ENCODE measurements at regions not wholly inside any gene's neighbourhood (a gene's known extent, or its start where the extent isn't known, plus 50 kb on each side); places are given as distances from the start of the nearest gene placed in this dataset.

GRCh38 chr5:96284727-96285389, 148.2 kb downstream of the PCSK1 start:
- FAIRE-seq: no peak
- DNase-seq (ENCODE audit: low spot score): no peak

GRCh38 chr5:96283589-96283988, 149.5 kb downstream of the PCSK1 start:
- no peak for DNase-seq (ENCODE audit: low spot score)
- FAIRE-seq: no peak

GRCh38 chr5:96282020-96282419, 151.0 kb downstream of the PCSK1 start:
- FAIRE-seq (no peak), DNase-seq (ENCODE audit: low spot score) (no peak)

- no peak for DNase-seq (ENCODE audit: low spot score)
- FAIRE-seq: no peak
Observed at GRCh38 chr5:96280946-96281393, 152.1 kb downstream of the PCSK1 start.

- FAIRE-seq (no peak), DNase-seq (ENCODE audit: low spot score) (peak; percentile 49)
Observed at GRCh38 chr5:96279801-96280542, 153.1 kb downstream of the PCSK1 start.

- FAIRE-seq (no peak), DNase-seq (ENCODE audit: low spot score) (no peak)
Observed at GRCh38 chr5:96278981-96279380, 154.1 kb downstream of the PCSK1 start.

- FAIRE-seq: no peak
Observed at GRCh38 chr5:96275051-96275450, 158.0 kb downstream of the PCSK1 start.

GRCh38 chr5:96265487-96265886, 167.6 kb downstream of the PCSK1 start:
- FAIRE-seq: no peak
- no peak for DNase-seq (ENCODE audit: low spot score)

More at GRCh38 chr5:96275051-96275450, 158.0 kb downstream of the PCSK1 start:
- DNase-seq (ENCODE audit: low spot score): no peak

GRCh38 chr5:96264047-96264446, 169.0 kb downstream of the PCSK1 start:
- FAIRE-seq: no peak
- DNase-seq (ENCODE audit: low spot score): no peak

- FAIRE-seq (no peak), DNase-seq (ENCODE audit: low spot score) (no peak)
Observed at GRCh38 chr5:96262105-96262504, 170.9 kb downstream of the PCSK1 start.

GRCh38 chr5:96260009-96260408, 173.0 kb downstream of the PCSK1 start:
- no peak for FAIRE-seq

GRCh38 chr5:96259151-96259772, 173.8 kb downstream of the PCSK1 start:
- FAIRE-seq: peak; percentile 69

More at GRCh38 chr5:96260009-96260408, 173.0 kb downstream of the PCSK1 start:
- DNase-seq (ENCODE audit: low spot score): no peak

GRCh38 chr5:96258692-96259091, 174.4 kb downstream of the PCSK1 start:
- DNase-seq (ENCODE audit: low spot score) (no peak), FAIRE-seq (no peak)

More at GRCh38 chr5:96259151-96259772, 173.8 kb downstream of the PCSK1 start:
- peak; percentile 65 for DNase-seq (ENCODE audit: low spot score)

- DNase-seq (ENCODE audit: low spot score): peak; percentile 42
Observed at GRCh38 chr5:96257904-96258303, 175.1 kb downstream of the PCSK1 start.

GRCh38 chr5:96256795-96257470, 176.1 kb downstream of the PCSK1 start:
- FAIRE-seq: no peak

More at GRCh38 chr5:96257904-96258303, 175.1 kb downstream of the PCSK1 start:
- FAIRE-seq: no peak

GRCh38 chr5:96254980-96255691, 177.9 kb downstream of the PCSK1 start:
- FAIRE-seq (peak; percentile 80), DNase-seq (ENCODE audit: low spot score) (peak; percentile 71)

More at GRCh38 chr5:96256795-96257470, 176.1 kb downstream of the PCSK1 start:
- DNase-seq (ENCODE audit: low spot score): peak; percentile 21

GRCh38 chr5:96253140-96253539, 179.9 kb downstream of the PCSK1 start:
- DNase-seq (ENCODE audit: low spot score) (no peak), FAIRE-seq (no peak)

- no peak for DNase-seq (ENCODE audit: low spot score)
- FAIRE-seq: no peak
Observed at GRCh38 chr5:96252596-96252995, 180.5 kb downstream of the PCSK1 start.

GRCh38 chr5:96250782-96251181, 182.3 kb downstream of the PCSK1 start:
- no peak for FAIRE-seq
- no peak for DNase-seq (ENCODE audit: low spot score)

- FAIRE-seq (no peak), DNase-seq (ENCODE audit: low spot score) (no peak)
Observed at GRCh38 chr5:96248131-96248530, 184.9 kb downstream of the PCSK1 start.

- no peak for DNase-seq (ENCODE audit: low spot score)
- no peak for FAIRE-seq
Observed at GRCh38 chr5:96247708-96248107, 185.3 kb downstream of the PCSK1 start.

Measured in RCC 7860 (cell line).